ENCODE measurements at regions not wholly inside any gene's neighbourhood (a gene's known extent, or its start where the extent isn't known, plus 50 kb on each side); places are given as distances from the start of the nearest gene placed in this dataset.
"Not testable (repeated sequence)": the region's sequence is repeated elsewhere in the genome, so short reads cannot be mapped to it uniquely, and the experiment has no call there.

DNA sequence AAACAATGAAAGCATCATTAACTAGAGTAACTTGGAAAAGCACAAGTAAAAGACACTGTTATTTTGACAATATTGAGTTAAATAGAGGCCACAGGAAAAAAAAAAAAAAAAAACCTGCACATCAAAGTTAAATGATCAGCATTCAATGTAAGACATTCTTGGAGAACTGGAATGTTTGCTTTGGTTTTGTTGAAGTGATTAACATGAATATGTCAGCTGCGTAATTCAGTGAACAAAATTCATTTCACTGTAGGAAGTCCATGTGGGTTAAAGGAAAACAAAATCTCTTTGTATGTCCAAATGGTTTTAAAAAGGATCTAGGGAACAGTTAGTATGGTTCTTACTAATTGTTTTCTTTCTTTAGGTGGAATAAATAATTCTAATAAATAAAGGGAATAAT lies 252.8 kb upstream of the CNTN6 start:
- no peak for DNase-seq

DNA sequence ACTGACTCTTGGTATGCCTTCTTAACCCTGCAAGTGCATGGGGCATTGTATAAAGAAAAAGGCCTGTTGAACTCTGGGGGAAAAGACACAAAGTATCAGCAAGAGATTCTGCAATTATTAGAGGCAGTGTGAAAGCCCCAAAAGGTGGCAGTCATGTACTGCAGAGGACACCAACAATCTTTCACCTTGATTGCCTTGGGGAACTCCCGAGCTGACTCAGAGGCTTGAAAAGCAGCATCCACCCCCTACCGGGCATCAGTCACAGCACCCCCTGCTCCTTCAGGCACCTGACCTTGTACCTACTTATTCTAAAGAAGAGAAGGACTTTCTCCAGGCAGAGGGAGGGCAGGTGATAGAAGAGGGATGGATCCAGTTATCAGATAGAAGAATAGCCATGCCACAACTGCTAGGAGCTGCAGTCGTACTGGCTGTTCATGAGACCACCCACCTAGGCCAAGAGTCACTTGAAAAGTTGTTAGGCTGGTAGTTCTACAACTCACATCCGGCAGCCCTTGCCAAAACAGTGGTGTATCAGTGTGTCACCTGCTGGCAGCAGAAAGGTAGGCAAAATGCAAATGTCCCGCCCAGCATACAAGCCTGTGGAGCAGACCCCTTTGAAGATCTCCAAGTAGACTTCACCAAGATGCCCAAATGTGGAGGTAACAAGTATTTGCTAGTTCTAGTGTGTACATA lies 241.6 kb upstream of the CNTN6 start:
- DNase-seq = no peak

DNA sequence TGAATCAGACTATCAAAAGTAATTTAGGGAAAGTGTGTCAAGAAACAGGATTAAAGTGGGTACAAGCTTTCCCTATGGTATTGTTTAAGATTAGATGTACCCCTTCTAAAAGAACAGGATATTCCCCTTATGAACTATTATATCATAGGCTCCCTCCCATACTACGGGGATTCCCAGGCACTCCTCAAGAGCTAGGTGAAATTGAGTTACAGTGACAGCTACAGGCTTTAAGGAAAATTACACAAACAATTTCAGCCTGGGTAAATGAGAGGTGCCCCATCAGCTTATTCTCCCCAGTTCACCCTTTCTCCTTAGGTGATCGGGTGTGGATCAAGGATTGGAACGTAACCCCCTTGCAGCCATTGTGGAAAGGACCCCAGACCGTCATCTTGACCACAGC lies 240.8 kb upstream of the CNTN6 start:
- no peak for DNase-seq

DNA sequence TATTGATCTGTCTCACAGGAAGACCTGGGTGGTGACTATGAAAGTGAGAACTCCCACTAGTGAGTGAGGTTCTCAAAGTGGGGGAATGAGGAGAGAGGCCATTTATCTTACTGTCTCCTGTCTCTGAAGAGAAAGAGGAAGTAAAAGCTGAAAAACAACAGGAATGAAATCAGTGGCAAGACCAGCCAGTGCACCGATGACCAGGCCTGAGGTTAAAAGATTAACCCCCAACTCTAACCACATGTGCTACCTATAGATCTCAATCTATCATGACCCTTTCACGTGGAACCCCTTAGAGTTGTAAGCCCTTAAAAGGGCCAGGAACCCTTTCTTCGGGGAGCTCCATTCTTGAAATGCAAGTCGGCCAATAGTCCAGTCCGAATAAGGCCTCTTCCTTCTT lies 239.3 kb upstream of the CNTN6 start:
- DNase-seq = no peak

DNA sequence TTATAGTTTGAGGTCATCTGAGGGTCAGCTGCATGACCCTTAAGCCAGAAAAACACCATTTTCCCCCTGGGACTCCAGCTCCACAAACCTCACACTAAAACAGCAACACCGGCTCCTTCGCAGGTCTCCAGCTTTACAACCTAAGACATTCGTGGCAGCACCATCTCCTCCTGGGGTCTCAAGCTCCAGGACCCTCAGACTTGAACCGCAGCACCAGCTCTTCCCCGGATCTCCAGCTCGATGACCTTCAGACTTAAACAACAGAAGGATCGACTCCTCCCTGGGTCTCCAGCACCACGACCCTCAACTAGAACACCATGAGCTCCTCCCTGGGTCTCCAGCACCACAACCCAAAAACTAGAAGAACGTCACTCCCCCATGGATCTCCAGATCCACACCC lies 233.7 kb upstream of the CNTN6 start:
- no peak for DNase-seq

DNA sequence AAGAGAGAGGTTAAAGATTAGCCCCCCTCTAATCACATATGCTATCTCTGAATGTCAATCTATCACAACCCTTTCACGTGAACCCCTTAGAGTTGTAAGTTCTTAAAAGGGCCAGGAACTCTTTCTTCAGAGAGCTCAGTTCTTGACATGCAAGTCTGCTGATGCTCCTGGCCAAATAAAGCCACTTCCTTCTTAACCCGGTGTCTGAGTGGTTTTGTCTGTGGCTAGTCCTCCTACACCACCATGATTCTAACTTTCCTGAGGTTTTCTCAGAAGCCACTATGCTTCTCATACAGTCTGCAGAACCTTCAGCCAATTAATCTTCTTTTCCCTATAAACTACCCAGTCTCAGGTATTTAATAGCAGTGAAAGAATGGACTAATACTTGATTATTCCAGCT lies 231.1 kb upstream of the CNTN6 start:
- DNase-seq = no peak

DNA sequence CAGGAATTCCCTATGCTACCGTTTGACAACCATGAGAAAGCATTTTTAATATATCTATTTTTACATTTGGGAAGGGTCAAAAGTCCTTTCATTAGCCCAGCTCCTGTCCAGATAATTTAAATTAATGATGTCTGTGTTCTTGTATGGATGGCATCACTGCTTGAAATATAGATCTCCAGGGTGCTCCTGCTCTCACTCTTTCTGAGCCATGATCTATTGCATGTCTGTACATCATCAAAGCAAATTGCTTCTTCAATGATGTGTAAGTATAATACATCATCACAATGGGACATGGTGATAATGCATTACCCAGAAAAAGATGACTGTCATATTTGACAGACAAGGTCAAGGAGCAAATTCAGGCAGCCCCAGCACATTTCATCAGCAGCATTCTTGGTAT lies 223.6 kb upstream of the CNTN6 start:
- DNase-seq = no peak

DNA sequence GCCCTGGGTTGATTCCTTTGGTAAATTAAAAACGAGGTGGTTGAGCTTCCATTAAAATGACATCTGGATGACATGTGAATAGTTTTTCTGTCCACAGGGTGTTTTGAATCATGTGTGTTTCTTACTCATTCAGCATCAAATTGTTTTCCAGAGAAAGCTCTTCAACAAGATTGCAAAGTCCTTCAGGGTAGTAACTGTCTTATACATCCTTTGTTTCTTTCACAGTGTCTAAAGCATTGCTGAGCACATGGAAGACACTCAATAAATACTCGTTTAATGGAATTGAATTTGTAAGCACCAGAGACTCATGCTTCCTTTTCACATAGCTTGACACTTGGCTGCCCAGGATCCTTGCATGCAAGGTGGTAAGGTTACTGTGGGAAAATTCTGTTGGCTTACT lies 223.1 kb upstream of the CNTN6 start:
- DNase-seq = no peak

DNA sequence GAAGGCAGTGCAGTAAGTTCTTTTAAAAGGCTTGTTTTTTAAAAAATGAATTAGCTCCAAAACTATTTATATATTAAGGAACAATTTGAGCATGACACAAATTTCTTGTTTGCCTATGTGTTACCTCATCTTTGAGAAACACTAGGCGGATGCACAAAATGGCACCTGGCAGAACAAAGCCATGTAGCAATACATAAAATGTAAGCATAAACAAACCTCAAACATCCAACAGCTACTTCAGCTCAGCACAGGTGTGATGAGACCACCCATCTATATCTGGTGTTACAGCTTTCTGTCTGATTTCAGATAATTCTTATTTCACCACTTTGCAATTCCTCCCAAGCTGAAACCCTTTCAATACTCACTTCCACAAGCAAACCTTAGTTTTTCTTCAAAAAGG lies 221.2 kb upstream of the CNTN6 start:
- DNase-seq = no peak

DNA sequence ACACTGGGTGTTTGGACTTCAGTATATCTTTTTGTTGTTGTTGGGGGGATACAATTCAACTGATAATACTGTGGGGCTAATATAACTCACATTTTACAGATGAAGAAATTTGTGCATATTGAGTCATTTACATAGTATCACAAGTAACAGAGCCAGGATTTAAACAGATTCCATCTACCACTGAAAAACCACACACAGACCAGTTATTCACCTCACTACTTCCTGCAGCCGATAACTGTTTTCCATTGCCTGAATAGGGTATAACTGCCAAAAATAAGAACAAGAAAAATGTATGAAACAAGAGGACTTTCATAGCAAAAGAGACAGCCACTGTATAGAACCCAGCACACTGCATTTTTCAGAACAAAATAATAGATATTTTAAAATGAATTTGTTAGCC lies 215.8 kb upstream of the CNTN6 start:
- DNase-seq = no peak

DNA sequence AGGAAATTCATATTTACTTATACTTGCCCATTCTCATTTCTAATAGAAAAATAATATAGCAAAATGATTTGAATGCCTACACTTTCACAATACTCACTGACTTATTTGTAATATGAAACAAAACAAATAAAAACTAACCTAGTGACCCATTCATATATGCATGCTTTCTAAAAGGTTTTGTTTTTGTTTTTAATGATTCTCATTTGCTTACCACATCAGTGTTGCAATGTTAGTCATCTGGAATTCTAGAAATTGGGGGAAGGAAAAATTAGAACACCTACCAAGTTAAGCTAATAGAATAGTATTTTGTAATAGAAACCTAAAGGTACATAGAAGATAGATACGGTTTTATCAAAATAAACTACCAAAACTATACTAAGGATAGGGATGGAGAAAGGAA lies 214.1 kb upstream of the CNTN6 start:
- no peak for DNase-seq

DNA sequence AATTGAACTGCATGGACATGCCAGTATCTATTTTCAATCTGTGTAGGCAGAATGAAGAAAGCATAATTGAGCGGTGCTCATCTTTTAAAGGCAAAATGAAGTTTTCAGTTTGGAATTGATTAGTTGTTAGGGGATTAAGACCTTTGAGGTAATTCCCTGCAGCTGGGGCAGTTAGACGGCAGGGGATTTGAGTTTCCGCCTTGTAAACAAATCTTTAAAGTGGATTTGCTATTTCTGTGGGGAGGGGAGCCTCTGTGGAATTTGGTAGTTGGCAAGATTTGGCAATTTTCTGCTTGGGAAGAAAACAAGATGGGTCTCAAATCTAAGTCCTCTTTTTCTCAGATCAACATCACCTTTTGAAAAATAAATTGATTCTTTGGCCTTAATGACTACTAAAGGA lies 212.5 kb upstream of the CNTN6 start:
- DNase-seq = no peak

DNA sequence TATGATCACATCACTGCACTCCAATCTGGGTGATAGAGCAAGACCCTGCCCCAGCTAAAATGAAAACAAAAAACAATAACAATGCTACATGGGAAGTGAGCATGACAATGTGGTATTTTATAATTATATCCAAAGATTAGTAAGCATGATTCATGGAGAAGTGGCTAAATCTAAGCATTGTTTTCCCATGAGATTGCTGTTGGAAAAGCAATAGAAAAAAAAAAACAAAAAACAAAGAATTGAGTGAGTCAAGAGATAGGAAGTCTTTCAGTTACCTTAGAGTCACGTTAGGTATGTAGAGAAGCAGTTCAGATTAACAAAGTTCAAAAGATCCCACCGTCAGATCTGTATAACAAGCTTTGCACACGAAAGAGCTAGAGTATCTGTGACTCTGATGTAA lies 210.3 kb upstream of the CNTN6 start:
- DNase-seq = no peak

DNA sequence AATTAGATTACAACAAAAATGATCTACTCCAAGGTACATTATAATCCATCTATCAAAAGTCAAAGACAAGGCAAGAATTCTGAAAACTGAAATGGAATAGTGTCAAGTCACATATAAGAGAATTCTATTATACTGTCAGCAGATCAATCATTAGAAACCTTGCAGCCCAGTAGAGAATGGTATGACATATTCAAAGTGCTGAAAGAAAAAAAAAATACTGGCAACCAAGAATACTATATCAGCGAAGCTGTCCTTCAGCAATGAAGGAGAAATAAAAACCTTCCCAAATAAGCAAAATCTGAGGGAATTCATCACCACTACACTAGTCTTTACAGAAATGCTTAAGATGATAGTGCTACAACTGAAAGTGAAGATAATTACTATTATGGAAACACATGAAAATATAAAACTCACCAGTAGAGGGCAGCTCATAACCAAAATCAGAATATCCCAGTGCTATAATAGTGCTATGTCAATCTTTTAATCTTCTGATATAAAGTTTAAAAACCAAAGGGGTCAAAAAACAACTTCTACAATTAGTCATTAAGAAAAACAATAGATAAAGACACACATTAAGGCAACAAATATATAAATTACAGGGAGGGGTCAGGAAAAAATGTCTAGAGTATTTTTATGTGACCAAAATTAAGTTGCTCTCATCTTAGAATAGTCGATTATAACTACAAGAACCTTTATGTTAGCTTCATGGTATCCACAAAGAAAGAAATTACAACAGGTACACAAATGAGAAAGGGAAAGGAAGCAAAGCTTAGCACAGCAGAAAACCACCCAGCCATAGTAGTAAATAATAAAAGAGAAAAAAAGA lies 190.7 kb upstream of the CNTN6 start:
- DNase-seq = no peak

DNA sequence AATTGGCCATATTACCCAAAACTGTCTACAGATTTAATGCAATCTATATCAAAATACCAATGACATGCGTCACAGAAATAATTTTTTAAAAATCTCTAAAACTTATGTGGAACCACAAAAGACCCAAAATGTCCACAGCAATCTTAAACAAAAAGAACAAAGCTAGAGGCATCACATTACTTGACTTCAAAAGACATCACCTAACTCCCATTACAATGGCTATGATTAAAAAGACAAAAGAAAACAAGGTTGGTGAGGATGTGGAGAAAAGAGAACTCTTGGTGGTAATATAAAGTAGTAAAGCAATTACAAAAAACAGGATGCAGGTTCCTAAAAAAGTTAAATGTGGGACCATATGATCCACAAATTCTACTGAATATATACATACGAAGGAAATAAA lies 187.6 kb upstream of the CNTN6 start:
- DNase-seq = no peak

DNA sequence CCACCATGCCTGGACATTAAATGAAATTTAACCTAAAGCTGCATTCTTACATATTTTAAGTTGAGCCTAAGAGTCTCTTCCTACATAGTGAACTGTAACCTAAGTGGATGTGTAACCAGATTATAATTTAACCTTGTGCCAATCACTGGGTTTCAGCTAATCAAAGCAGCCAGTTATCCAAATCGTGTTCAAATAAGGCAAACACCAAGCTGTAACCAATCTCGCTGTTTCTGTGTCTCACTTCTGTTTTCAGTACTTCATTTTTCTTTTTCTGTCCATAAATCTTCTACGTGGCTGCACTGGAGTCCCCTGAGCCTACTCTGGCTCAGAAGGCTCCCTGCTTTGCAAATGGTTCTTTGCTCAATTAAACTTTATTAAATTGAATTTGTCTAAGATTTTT lies 186.1 kb upstream of the CNTN6 start:
- no peak for DNase-seq

DNA sequence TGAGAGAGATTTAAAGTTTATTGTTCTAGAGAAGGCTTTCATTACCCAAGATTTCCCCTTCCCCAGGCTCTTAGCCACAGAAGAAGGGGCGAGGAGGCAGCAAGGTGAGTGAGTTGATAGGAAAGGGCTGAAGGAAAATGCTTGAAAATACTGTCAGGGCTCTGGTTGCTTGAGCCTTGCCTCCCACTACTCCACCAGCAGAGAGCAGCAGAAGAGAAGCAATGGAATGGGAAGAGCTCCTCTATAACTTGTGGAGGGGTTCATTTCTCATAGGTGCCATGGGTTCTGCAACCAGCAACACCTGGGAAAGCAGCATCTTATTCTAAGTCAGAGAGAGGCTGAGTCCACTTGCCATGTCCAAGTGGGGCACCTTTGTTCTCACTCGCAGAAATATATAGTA lies 184.0 kb upstream of the CNTN6 start:
- DNase-seq = no peak

DNA sequence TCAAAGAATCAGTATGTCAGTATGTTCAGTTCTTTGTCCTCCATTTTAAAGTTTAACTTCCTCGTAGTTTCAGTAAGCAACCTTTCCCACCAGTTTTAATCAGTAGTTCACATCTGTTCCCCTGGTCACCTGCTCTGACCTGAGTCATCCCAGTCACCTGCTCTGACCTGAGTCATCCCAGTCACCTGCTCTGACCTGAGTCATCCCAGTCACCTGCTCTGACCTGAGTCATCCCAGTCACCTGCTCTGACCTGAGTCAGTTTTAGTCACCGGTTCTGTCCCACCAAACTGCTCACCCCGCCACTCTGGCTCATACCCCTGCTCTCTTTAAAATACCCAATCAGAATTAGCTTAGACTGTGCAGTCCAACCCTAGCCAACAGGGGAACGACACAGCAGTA lies 180.1 kb upstream of the CNTN6 start:
- not testable (repeated sequence) for DNase-seq

DNA sequence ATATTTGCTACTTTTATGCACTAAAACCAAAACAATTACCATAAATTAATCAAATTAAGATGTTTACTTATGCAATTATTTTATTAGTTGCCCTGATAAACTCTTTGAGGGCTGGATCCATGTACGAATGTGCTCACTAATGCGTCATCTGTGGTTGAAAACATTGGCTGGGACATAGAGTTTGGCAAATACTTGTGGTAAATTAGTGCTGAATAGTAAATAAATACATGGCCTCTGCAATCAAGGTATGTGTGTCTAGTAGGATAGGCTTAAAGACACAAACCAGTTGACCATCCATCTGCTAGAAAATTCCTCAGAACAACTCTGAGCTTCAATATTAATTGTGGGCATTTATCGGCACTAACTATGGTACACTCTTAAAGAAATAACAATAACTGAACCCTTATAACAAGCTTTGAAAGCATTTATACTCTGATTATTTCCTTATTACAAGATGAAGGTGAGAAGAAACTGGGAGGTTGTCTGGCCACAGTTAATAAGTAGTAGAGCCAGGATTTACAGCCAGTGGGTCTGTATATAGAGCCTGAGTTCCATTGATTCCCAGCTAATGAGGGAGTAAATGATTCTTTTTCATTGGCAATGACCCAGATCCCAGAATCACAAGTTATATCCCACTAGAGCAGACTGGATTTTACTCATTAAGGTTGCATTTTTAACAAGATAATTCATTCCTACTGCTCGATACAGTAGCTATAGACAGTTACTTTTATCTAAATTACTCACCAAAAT lies 169.5 kb upstream of the CNTN6 start:
- DNase-seq = no peak

DNA sequence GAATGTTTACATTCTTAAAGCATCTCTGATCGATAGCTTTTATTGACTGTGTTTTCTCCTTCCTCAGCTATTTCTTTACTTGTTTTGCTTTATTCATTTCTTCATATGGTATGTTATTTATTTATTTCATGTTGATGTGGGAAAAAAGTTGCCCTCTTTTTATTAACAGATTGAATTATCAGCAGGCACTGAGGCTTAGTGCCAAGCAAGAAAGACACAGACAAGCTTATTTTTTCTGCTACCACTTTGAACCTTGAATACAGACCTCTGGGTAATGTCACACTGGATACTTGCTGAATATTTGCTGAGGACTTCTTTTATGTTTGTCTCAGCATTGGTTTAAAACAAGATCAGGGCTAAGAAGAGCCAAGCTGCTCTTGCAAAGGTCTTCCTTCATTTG lies 162.0 kb upstream of the CNTN6 start:
- DNase-seq = no peak

DNA sequence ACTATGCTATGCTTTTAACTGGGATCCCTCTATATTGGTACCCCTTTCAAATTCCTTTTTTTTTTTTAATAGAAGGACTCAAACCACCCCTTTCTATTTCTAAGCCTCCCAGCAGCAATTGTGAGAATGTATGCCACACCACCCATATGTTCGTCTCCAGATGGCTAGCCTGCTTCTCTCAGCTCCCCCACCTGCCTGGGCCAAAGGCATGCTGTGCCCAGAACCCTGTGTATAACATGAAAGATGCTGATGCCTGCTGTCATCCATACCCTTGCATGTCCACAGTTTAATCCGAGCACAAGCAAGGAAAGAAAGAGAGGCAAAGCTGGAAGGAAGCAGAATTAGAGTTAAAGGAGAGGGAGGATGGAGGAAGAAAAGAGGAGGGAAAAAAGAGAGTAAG lies 159.5 kb upstream of the CNTN6 start:
- DNase-seq = no peak

DNA sequence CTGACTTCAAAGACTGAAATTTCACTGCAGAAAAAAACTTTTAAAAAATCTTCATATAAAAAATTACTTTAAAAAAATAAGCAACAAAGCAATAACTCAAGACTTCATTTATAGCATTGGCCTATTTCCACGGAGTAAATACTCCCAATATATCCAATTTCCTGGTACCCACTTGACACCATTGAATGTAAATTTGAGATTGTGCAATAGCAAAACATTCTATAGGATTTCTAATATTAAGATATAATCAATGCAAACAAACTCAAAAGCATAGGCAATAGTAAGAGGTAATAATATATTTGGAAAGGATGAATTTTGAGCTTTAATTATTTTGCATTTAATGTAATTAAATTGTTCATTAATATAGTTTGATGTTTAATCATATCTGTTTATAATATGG lies 148.0 kb upstream of the CNTN6 start:
- DNase-seq = no peak

DNA sequence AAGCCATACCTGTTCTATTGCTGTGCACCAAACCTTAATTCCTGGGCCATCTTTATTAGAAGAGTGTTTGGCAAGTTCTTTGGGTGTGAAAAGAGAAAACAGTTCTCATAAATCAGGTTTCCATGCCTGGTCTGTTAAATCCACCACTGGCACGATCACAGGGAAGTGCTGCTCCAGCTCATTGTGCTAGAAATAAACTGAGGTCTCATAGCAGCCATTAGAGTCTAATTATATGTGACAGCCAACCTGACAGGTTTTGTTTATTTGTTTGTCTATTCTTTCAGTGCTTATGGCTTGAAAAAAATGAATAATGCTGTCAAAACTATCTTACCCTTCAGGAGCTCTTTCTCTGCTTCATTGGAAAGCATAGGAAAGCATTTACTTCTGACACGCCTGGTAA lies 147.1 kb upstream of the CNTN6 start:
- no peak for DNase-seq

DNA sequence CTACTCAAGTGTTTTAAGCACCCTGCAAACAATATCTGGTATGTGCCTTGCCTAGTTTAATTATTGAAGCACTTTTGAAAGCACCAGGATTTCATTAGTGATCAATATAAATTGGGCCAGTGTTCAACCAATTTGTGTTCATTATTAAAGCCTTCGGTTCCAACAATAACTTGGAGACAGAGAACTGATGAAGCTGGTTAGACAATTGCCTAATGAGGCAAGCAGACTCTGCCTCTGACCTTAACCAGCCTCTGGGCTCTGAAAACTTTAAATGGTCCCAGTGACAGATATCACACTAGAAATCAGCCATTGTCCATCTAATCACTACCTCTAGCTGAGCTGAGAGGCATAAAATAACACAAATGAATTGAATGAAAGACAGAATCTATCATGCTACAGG lies 139.9 kb upstream of the CNTN6 start:
- no peak for DNase-seq

Measured in right forelimb (tissue), 1 donor.